HEK293 (cell line): ENCODE measurements at regions not wholly inside any gene's neighbourhood (a gene's known extent, or its start where the extent isn't known, plus 50 kb on each side); places are given as distances from the start of the nearest gene placed in this dataset.

Experiments used
- CTCF ChIA-PET: fragments of 350-600 bp; formaldehyde crosslinking; extraction: SDS; loops from one replicate; lab custom pipeline; 2021; ENCODE audit warnings: antibody characterized with exemption; lab: Yijun Ruan, JAX
- POLR2A ChIA-PET: fragments of 300-600 bp; formaldehyde crosslinking; extraction: SDS; loops from one replicate; lab custom pipeline; 2020; ENCODE audit warnings: antibody characterized with exemption, inconsistent platforms; lab: Yijun Ruan, JAX
- H3K27ac ChIP-seq: fragments of 200-500 bp; sonication (Bioruptor generic); 2 replicates; pipeline ENCODE4 v1.5.1; 2014; ENCODE audit warnings: low read depth, low read length, control low read depth, inconsistent platforms; ENCODE audit errors: extremely low read depth
- H3K36me3 ChIP-seq, 2 experiments: fragments of 200-500 bp in 1 of 2; sonication (Bioruptor generic) in 1 of 2; 1 replicate in 1 of 2; 2 replicates in 1 of 2; pipeline ENCODE4 v1.5.1; 2014 to 2017; ENCODE audit warnings: inconsistent platforms in 2 of 2, low read length in 2 of 2; ENCODE audit not compliant: control insufficient read depth in 2 of 2, insufficient read depth in 1 of 2
- H3K4me1 ChIP-seq: fragments of 200-500 bp; sonication (Bioruptor generic); 2 replicates; pipeline ENCODE4 v1.5.1; 2014; ENCODE audit warnings: mild to moderate bottlenecking, low read length, inconsistent platforms; ENCODE audit not compliant: control insufficient read depth, insufficient read depth
- H3K4me3 ChIP-seq: 2 replicates; pipeline ENCODE4 v1.5.1; 2011; ENCODE audit warnings: low read depth, mild to moderate bottlenecking, control low read depth, low read length, moderate library complexity
- H3K9me3 ChIP-seq: fragments of 200-500 bp; sonication (Bioruptor generic); 2 replicates; pipeline ENCODE4 v1.5.1; 2014; ENCODE audit warnings: low read depth, low read length, inconsistent platforms; ENCODE audit not compliant: control insufficient read depth, insufficient read depth
- PRDM10 ChIP-seq: fragments of 450-650 bp; formaldehyde crosslinking; IDR thresholded peaks from 2 replicates; pipeline ENCODE4 v1.5.1; 2016; ENCODE audit warnings: missing biosample characterization, missing genetic modification characterization
- SCRT1 ChIP-seq: fragments of 450-650 bp; formaldehyde crosslinking; IDR thresholded peaks from 2 replicates; pipeline ENCODE4 v1.5.1; 2016; ENCODE audit warnings: missing biosample characterization, missing genetic modification characterization, borderline replicate concordance
- TCF7L2 ChIP-seq: IDR thresholded peaks from 2 replicates; pipeline ENCODE4 v1.6.1; 2011; ENCODE audit warnings: low read depth, mild to moderate bottlenecking, inconsistent platforms, low read length, moderate library complexity, borderline replicate concordance
- TSHZ1 ChIP-seq: fragments of 450-650 bp; formaldehyde crosslinking; IDR thresholded peaks from 2 replicates; pipeline ENCODE4 v1.5.1; 2016; ENCODE audit warnings: missing biosample characterization, missing genetic modification characterization, borderline replicate concordance
- ZIC2 ChIP-seq: fragments of 450-650 bp; formaldehyde crosslinking; IDR thresholded peaks from 2 replicates; pipeline ENCODE4 v1.5.1; 2016; ENCODE audit warnings: missing biosample characterization, missing genetic modification characterization
- ZNF2 ChIP-seq: fragments of 450-650 bp; formaldehyde crosslinking; IDR thresholded peaks from 2 replicates; pipeline ENCODE4 v1.5.1; 2016; ENCODE audit warnings: missing biosample characterization, missing genetic modification characterization
- ZNF223 ChIP-seq: fragments of 450-650 bp; formaldehyde crosslinking; IDR thresholded peaks from 2 replicates; pipeline ENCODE4 v1.5.1; 2016; ENCODE audit warnings: missing biosample characterization, missing genetic modification characterization
- ZNF302 ChIP-seq: fragments of 450-650 bp; formaldehyde crosslinking; IDR thresholded peaks from 2 replicates; pipeline ENCODE4 v1.5.1; 2016; ENCODE audit warnings: missing biosample characterization, missing genetic modification characterization, low read depth
- ZNF394 ChIP-seq: fragments of 450-650 bp; formaldehyde crosslinking; IDR thresholded peaks from 2 replicates; pipeline ENCODE4 v1.5.1; 2016; ENCODE audit warnings: missing biosample characterization, missing genetic modification characterization, mild to moderate bottlenecking, moderate library complexity, borderline replicate concordance
- ZNF404 ChIP-seq: fragments of 450-650 bp; formaldehyde crosslinking; IDR thresholded peaks from 2 replicates; pipeline ENCODE4 v1.5.1; 2017; ENCODE audit warnings: missing biosample characterization, missing genetic modification characterization
- ZNF48 ChIP-seq: fragments of 450-650 bp; formaldehyde crosslinking; IDR thresholded peaks from 2 replicates; pipeline ENCODE4 v1.5.1; 2016; ENCODE audit warnings: missing biosample characterization, missing genetic modification characterization
- ZNF510 ChIP-seq: fragments of 450-650 bp; formaldehyde crosslinking; IDR thresholded peaks from 2 replicates; pipeline ENCODE4 v1.5.1; 2018; ENCODE audit warnings: mild to moderate bottlenecking, missing genetic modification characterization, missing biosample characterization; ENCODE audit not compliant: insufficient replicate concordance
- ZNF529 ChIP-seq: fragments of 450-650 bp; formaldehyde crosslinking; IDR thresholded peaks from 2 replicates; pipeline ENCODE4 v1.5.1; 2017; ENCODE audit warnings: missing genetic modification characterization, missing biosample characterization; ENCODE audit not compliant: insufficient replicate concordance
- ZNF629 ChIP-seq: fragments of 450-650 bp; formaldehyde crosslinking; IDR thresholded peaks from 2 replicates; pipeline ENCODE4 v1.5.1; 2017; ENCODE audit warnings: missing biosample characterization, missing genetic modification characterization
- ZNF701 ChIP-seq: fragments of 450-650 bp; formaldehyde crosslinking; IDR thresholded peaks from 2 replicates; pipeline ENCODE4 v1.5.1; 2016; ENCODE audit warnings: missing biosample characterization, missing genetic modification characterization
- ZNF830 ChIP-seq: fragments of 450-650 bp; IDR thresholded peaks from 2 replicates; pipeline ENCODE4 v1.5.0; 2018; ENCODE audit warnings: missing biosample characterization, missing genetic modification characterization, low read depth, mild to moderate bottlenecking, moderate library complexity
- ZSCAN18 ChIP-seq: fragments of 450-650 bp; formaldehyde crosslinking; IDR thresholded peaks from 2 replicates; pipeline ENCODE4 v1.5.1; 2016; ENCODE audit warnings: missing biosample characterization, missing genetic modification characterization
- ZXDB ChIP-seq: fragments of 450-650 bp; formaldehyde crosslinking; IDR thresholded peaks from 2 replicates; pipeline ENCODE4 v1.5.1; 2016; ENCODE audit warnings: missing biosample characterization, missing genetic modification characterization
- TF ChIP-seq, protein P1 (sequence below): fragments of 450-650 bp; formaldehyde crosslinking; IDR thresholded peaks from 2 replicates; pipeline ENCODE4 v1.5.0; 2017; ENCODE audit warnings: missing biosample characterization, missing genetic modification characterization, borderline replicate concordance
- TF ChIP-seq, protein P2 (sequence below): fragments of 450-650 bp; IDR thresholded peaks from 2 replicates; pipeline ENCODE4 v1.5.1; 2018; ENCODE audit warnings: missing biosample characterization, missing genetic modification characterization

GRCh38 chr11:95563173-95563572 is 226.4 kb downstream of the FAM76B start (continued):
- TF ChIP-seq ZNF629 (tag by site-specific recombination) (no peak), SCRT1 (no peak), ZNF302 (tag by site-specific recombination) (no peak), TSHZ1 (tag by site-specific recombination) (no peak), ZSCAN18 (no peak), ZNF2 (tag by site-specific recombination) (no peak), ZNF701 (no peak), ZXDB (no peak)
- TF ChIP-seq, protein P1, sequence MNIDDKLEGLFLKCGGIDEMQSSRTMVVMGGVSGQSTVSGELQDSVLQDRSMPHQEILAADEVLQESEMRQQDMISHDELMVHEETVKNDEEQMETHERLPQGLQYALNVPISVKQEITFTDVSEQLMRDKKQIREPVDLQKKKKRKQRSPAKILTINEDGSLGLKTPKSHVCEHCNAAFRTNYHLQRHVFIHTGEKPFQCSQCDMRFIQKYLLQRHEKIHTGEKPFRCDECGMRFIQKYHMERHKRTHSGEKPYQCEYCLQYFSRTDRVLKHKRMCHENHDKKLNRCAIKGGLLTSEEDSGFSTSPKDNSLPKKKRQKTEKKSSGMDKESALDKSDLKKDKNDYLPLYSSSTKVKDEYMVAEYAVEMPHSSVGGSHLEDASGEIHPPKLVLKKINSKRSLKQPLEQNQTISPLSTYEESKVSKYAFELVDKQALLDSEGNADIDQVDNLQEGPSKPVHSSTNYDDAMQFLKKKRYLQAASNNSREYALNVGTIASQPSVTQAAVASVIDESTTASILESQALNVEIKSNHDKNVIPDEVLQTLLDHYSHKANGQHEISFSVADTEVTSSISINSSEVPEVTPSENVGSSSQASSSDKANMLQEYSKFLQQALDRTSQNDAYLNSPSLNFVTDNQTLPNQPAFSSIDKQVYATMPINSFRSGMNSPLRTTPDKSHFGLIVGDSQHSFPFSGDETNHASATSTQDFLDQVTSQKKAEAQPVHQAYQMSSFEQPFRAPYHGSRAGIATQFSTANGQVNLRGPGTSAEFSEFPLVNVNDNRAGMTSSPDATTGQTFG (tag by site-specific recombination): no peak

DNA sequence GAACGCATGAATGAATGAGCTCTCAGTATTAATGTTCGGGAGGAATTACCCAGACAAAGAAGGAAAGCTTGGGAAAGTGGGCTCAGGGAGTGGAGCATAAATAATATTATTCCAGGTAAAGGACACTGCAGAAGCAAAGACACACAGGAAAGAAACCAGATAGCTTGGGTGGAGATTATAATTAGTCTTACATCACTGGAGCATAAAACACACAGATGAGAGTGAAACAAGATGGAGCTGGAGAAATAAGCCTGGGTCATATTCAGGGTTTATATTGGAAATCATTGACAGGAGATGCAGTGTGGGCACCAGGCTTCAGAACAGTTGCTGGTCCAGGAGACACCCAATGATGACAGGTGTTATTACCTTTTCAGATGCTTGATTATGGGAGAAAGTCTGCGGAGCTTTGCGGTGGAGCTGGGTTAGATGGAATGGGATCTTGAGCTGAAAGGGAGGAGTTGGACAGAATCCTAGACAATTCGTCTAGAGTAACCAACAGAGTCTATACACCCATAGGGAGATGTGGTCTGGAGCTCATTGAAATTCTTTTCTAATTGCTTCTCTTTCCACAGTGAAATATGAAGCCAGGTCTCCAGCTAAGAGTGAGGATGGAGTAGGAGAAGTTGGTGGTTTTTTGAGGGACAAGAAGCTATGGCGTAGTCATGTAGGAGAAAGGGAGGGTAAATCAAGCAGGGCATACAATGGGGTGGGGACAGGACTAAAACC is 227.2 kb downstream of the FAM76B start:
- Histone ChIP-seq H3K9me3 (no peaks in the 10 kb centered on the region), H3K27ac (no peak overlapping the region), H3K4me1 (no peaks in the 10 kb centered on the region), H3K4me3 (no peak overlapping the region), H3K36me3 (no peaks in the 10 kb centered on the region)
- TF ChIP-seq, protein P2, sequence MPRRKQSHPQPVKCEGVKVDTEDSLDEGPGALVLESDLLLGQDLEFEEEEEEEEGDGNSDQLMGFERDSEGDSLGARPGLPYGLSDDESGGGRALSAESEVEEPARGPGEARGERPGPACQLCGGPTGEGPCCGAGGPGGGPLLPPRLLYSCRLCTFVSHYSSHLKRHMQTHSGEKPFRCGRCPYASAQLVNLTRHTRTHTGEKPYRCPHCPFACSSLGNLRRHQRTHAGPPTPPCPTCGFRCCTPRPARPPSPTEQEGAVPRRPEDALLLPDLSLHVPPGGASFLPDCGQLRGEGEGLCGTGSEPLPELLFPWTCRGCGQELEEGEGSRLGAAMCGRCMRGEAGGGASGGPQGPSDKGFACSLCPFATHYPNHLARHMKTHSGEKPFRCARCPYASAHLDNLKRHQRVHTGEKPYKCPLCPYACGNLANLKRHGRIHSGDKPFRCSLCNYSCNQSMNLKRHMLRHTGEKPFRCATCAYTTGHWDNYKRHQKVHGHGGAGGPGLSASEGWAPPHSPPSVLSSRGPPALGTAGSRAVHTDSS: no peak
- TF ChIP-seq ZNF223 (tag by site-specific recombination): no peak
- ChIA-PET POLR2A (no interaction called here), CTCF (interaction anchor here (0.8 to 1.8 kb wide), 3 partner anchors 17 to 143 kb away, joined by 3 to 7 read pairs (median 3); no protein-coding TSS in a partner anchor)

DNA sequence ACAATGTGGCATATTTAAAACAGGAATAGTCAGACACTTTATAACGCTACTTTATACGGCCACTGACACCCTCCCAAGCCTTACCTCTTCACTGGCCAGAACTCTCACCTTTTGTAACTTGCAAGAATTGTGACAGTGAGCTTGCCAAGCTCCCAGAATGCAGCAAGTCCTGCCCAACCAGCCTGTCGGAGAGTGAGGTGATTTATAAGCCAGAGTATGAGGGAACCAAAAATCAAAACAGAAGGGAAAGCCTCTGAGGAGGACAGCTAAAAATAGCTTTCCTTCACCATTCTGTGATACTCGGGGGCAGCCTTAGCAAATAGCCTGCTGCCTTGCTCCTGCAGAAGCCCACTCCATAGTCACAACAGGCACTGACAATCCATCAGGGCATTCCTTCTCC is 229.7 kb downstream of the FAM76B start:
- Histone ChIP-seq H3K4me3 (no peak overlapping the region), H3K36me3 (no peaks in the 10 kb centered on the region), H3K27ac (no peak overlapping the region), H3K4me1 (no peaks in the 10 kb centered on the region), H3K9me3 (no peaks in the 10 kb centered on the region)
- ChIA-PET CTCF (interaction anchor here (0.5 kb wide), 1 partner anchor 147 kb away, joined by 3 read pairs; no protein-coding TSS in a partner anchor), POLR2A (no interaction called here)
- TF ChIP-seq TCF7L2: no peak
- no peak for TF ChIP-seq ZIC2 (tag by site-specific recombination)
- TF ChIP-seq ZNF404: no peak
- no peak for TF ChIP-seq ZNF529 (tag by site-specific recombination)
- no peak for TF ChIP-seq PRDM10 (tag by site-specific recombination)
- no peak for TF ChIP-seq ZNF629 (tag by site-specific recombination)
- no peak for TF ChIP-seq ZNF48 (tag by site-specific recombination)
- TF ChIP-seq ZNF510 (tag by site-specific recombination): no peak
- TF ChIP-seq ZNF394 (tag by site-specific recombination): no peak
- TF ChIP-seq ZNF830 (tag by site-specific recombination): no peak
- TF ChIP-seq SCRT1: no peak
